ENCODE measurements at regions not wholly inside any gene's neighbourhood (a gene's known extent, or its start where the extent isn't known, plus 50 kb on each side); places are given as distances from the start of the nearest gene placed in this dataset.

GRCh38 chr2:21690005-21690404 is 566.2 kb downstream of the TDRD15 start:
- no peak for TF ChIP-seq SUZ12 (IDR thresholded peaks at IDR 0.05; ENCODE audit: extremely low read depth, insufficient read depth, insufficient read length)
- no peak for TF ChIP-seq YY1 (IDR thresholded peaks at IDR 0.05; ENCODE audit: insufficient read depth, insufficient read length)
